IPS-18a (cell line): ENCODE measurements at regions not wholly inside any gene's neighbourhood (a gene's known extent, or its start where the extent isn't known, plus 50 kb on each side); places are given as distances from the start of the nearest gene placed in this dataset.
"Not testable (repeated sequence)": the region's sequence is repeated elsewhere in the genome, so short reads cannot be mapped to it uniquely, and the experiment has no call there.

Experiments used
- H3K27ac ChIP-seq: one replicate; pipeline ENCODE4 v1.5.1; 2013; ENCODE audit warnings: low read length
- H3K27me3 ChIP-seq: one replicate; pipeline ENCODE4 v1.6.1; 2013; ENCODE audit warnings: mild to moderate bottlenecking, low read length; ENCODE audit not compliant: control insufficient read depth, insufficient read depth
- H3K36me3 ChIP-seq: one replicate; pipeline ENCODE4 v1.6.1; 2013; ENCODE audit warnings: low read depth, low read length; ENCODE audit not compliant: control insufficient read depth
- H3K4me1 ChIP-seq: one replicate; pipeline ENCODE4 v1.6.1; 2013; ENCODE audit warnings: low read depth, low read length; ENCODE audit not compliant: control insufficient read depth
- H3K4me3 ChIP-seq: one replicate; pipeline ENCODE4 v1.5.1; 2013; ENCODE audit warnings: low read length
- H3K9ac ChIP-seq: one replicate; pipeline ENCODE4 v1.6.1; 2013; ENCODE audit warnings: mild to moderate bottlenecking, low read length, moderate library complexity
- H3K9me3 ChIP-seq: one replicate; pipeline ENCODE4 v1.6.1; 2013; ENCODE audit warnings: low read depth, low read length; ENCODE audit not compliant: control insufficient read depth

- Histone ChIP-seq H3K36me3 (no peaks in the 10 kb centered on the region), H3K4me1 (no peaks in the 10 kb centered on the region), H3K27ac (no peak overlapping the region), H3K9ac (no peak overlapping the region), H3K9me3 (peaks cover 12% of the 10 kb centered on the region), H3K4me3 (no peak overlapping the region), H3K27me3 (no peaks in the 10 kb centered on the region)
Observed at GRCh38 chr1:177891809-177892208, 78.0 kb downstream of the SEC16B start.

GRCh38 chr1:177890479-177890878 lies 79.4 kb downstream of the SEC16B start:
- Histone ChIP-seq H3K36me3 (no peaks in the 10 kb centered on the region), H3K27ac (no peak overlapping the region), H3K4me3 (no peak overlapping the region), H3K9me3 (peaks cover 12% of the 10 kb centered on the region), H3K4me1 (no peaks in the 10 kb centered on the region), H3K27me3 (no peaks in the 10 kb centered on the region), H3K9ac (no peak overlapping the region)

- Histone ChIP-seq H3K4me1 (no peaks in the 10 kb centered on the region), H3K27ac (no peak overlapping the region), H3K27me3 (no peaks in the 10 kb centered on the region), H3K4me3 (no peak overlapping the region), H3K9ac (no peak overlapping the region), H3K36me3 (no peaks in the 10 kb centered on the region), H3K9me3 (no peaks in the 10 kb centered on the region)
Observed at GRCh38 chr1:177884479-177885021, 85.3 kb downstream of the SEC16B start.

GRCh38 chr1:177883581-177883980 lies 86.3 kb downstream of the SEC16B start:
- Histone ChIP-seq H3K4me1 (no peaks in the 10 kb centered on the region), H3K36me3 (no peaks in the 10 kb centered on the region), H3K4me3 (no peak overlapping the region), H3K9ac (no peak overlapping the region), H3K9me3 (no peaks in the 10 kb centered on the region), H3K27ac (no peak overlapping the region), H3K27me3 (no peaks in the 10 kb centered on the region)

GRCh38 chr1:177880339-177880891 lies 89.4 kb downstream of the SEC16B start:
- H3K27ac ChIP-seq = no peak overlapping the region
- H3K4me1 ChIP-seq = no peaks in the 10 kb centered on the region
- no peak overlapping the region for H3K9ac ChIP-seq
- no peaks in the 10 kb centered on the region for H3K9me3 ChIP-seq
- no peak overlapping the region for H3K4me3 ChIP-seq
- H3K27me3 ChIP-seq = no peaks in the 10 kb centered on the region
- no peaks in the 10 kb centered on the region for H3K36me3 ChIP-seq

GRCh38 chr1:177877086-177877485 lies 92.8 kb downstream of the SEC16B start:
- no peaks in the 10 kb centered on the region for H3K36me3 ChIP-seq
- H3K9me3 ChIP-seq = no peaks in the 10 kb centered on the region
- H3K4me1 ChIP-seq = peaks cover 4% of the 10 kb centered on the region
- no peak overlapping the region for H3K4me3 ChIP-seq
- H3K9ac ChIP-seq = no peak overlapping the region
- no peaks in the 10 kb centered on the region for H3K27me3 ChIP-seq
- H3K27ac ChIP-seq = no peak overlapping the region

- Histone ChIP-seq H3K36me3 (no peaks in the 10 kb centered on the region), H3K9ac (no peak overlapping the region), H3K4me1 (peaks cover 4% of the 10 kb centered on the region), H3K27ac (no peak overlapping the region), H3K4me3 (no peak overlapping the region), H3K9me3 (no peaks in the 10 kb centered on the region), H3K27me3 (no peaks in the 10 kb centered on the region)
Observed at GRCh38 chr1:177873238-177873637, 96.6 kb downstream of the SEC16B start.

- no peaks in the 10 kb centered on the region for H3K27me3 ChIP-seq
- no peaks in the 10 kb centered on the region for H3K9me3 ChIP-seq
- H3K9ac ChIP-seq = no peak overlapping the region
- peaks cover 4% of the 10 kb centered on the region for H3K4me1 ChIP-seq
- H3K4me3 ChIP-seq = no peak overlapping the region
- no peak overlapping the region for H3K27ac ChIP-seq
- no peaks in the 10 kb centered on the region for H3K36me3 ChIP-seq
Observed at GRCh38 chr1:177872308-177872900, 97.5 kb downstream of the SEC16B start.

- no peak overlapping the region for H3K27ac ChIP-seq
- no peaks in the 10 kb centered on the region for H3K27me3 ChIP-seq
- no peak overlapping the region for H3K9ac ChIP-seq
- no peak overlapping the region for H3K4me3 ChIP-seq
- H3K9me3 ChIP-seq = no peaks in the 10 kb centered on the region
- H3K36me3 ChIP-seq = no peaks in the 10 kb centered on the region
- H3K4me1 ChIP-seq = peaks cover 4% of the 10 kb centered on the region
Observed at GRCh38 chr1:177871613-177872307, 98.1 kb downstream of the SEC16B start.

GRCh38 chr1:177869586-177869985 lies 100.3 kb downstream of the SEC16B start:
- Histone ChIP-seq H3K27ac (no peak overlapping the region), H3K9ac (no peak overlapping the region), H3K4me3 (no peak overlapping the region), H3K4me1 (peaks cover 4% of the 10 kb centered on the region), H3K9me3 (no peaks in the 10 kb centered on the region), H3K27me3 (no peaks in the 10 kb centered on the region), H3K36me3 (no peaks in the 10 kb centered on the region)

- H3K9me3 ChIP-seq, H3K27ac ChIP-seq, H3K4me1 ChIP-seq, H3K9ac ChIP-seq, H3K4me3 ChIP-seq, H3K36me3 ChIP-seq, H3K27me3 ChIP-seq: not testable (repeated sequence)
Observed at GRCh38 chr1:177869011-177869410, 100.8 kb downstream of the SEC16B start.

GRCh38 chr1:177865807-177866206 lies 104.1 kb downstream of the SEC16B start:
- H3K4me1 ChIP-seq = no peaks in the 10 kb centered on the region
- H3K4me3 ChIP-seq = no peak overlapping the region
- H3K9me3 ChIP-seq = no peaks in the 10 kb centered on the region
- no peaks in the 10 kb centered on the region for H3K27me3 ChIP-seq
- no peak overlapping the region for H3K9ac ChIP-seq
- no peak overlapping the region for H3K27ac ChIP-seq
- H3K36me3 ChIP-seq = no peaks in the 10 kb centered on the region
